ENCODE measurements at regions not wholly inside any gene's neighbourhood (a gene's known extent, or its start where the extent isn't known, plus 50 kb on each side); places are given as distances from the start of the nearest gene placed in this dataset.
A peak's percentile ranks its signal among the peaks of the same experiment; 100 is the strongest.

DNA sequence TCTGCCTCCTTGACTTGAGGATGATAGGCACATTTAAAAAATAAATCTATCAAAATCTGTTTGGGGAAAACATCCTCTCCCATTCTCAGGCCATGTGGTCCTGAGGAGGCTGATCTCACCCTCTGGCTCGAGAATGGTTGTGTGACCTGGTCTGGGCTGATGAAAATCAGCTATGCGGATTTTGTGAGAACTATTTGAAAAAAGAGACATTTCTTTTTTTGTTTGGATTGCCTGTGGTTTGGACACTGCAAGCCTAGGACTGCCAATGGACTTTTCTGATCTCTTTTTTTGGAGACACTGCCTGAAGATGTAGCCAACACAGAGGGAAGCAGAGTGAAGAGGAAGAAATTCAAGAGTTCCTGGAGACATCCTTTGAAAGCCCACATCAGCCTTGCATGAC lies 145.9 kb downstream of the HS3ST3B1 start:
- H4K8ac ChIP-seq (ENCODE audit: low read length): no peak overlapping the region
- no peak overlapping the region for H3K27ac ChIP-seq (ENCODE audit: low read length, poor library complexity, severe bottlenecking)
- no peaks in the 10 kb centered on the region for H3K4me1 ChIP-seq (ENCODE audit: control insufficient read depth, insufficient read depth, low read depth, low read length)
- H3K36me3 ChIP-seq (ENCODE audit: control insufficient read depth in 1 of 2, insufficient read depth in 2 of 2, low read depth in 1 of 2, low read length in 2 of 2): no peaks in the 10 kb centered on the region
- H2BK15ac ChIP-seq (ENCODE audit: low read depth, poor library complexity, severe bottlenecking): no peak overlapping the region
- no peak overlapping the region for H3K9ac ChIP-seq (ENCODE audit: low read length)
- H2BK5ac ChIP-seq (ENCODE audit: low read depth, low read length, poor library complexity, severe bottlenecking): no peak overlapping the region
- no peak for DNase-seq
- no peak overlapping the region for H2BK12ac ChIP-seq (ENCODE audit: low read length in 2 of 2)
- H3K9me3 ChIP-seq (ENCODE audit: control insufficient read depth, low read length): no peaks in the 10 kb centered on the region
- no peaks in the 10 kb centered on the region for H3K79me1 ChIP-seq (replicated peaks; ENCODE audit: low read length, poor library complexity, severe bottlenecking)
- H3K27me3 ChIP-seq (ENCODE audit: control insufficient read depth in 1 of 2, insufficient read depth in 1 of 2, low read length in 2 of 2): peaks cover 6 to 7% of the 10 kb centered on the region in 2 experiments
- H2AFZ ChIP-seq (ENCODE audit: low read depth, low read length): no peak overlapping the region
- no peak overlapping the region for H3K4me3 ChIP-seq (ENCODE audit: insufficient read depth in 1 of 2, low read depth in 1 of 2, low read length in 2 of 2)
- H3K4ac ChIP-seq (ENCODE audit: low read depth in 1 of 2, low read length in 2 of 2): no peak overlapping the region
- H3K4me2 ChIP-seq (ENCODE audit: low read length, poor library complexity, severe bottlenecking): no peak overlapping the region
- no peak overlapping the region for H3K14ac ChIP-seq (ENCODE audit: low read length in 2 of 2)
- no peak overlapping the region for H3K23ac ChIP-seq (ENCODE audit: low read length in 2 of 2)
- H3K18ac ChIP-seq (ENCODE audit: low read depth in 1 of 2, low read length in 2 of 2): no peak overlapping the region
- no peak overlapping the region for H4K91ac ChIP-seq (ENCODE audit: low read length)
- WGBS: 86% methylated on average over 2 of the region's 2 CpGs
- H2BK120ac ChIP-seq (ENCODE audit: low read depth, low read length): no peak overlapping the region
- no peak overlapping the region for H2AK5ac ChIP-seq (ENCODE audit: low read length, severe bottlenecking)

DNA sequence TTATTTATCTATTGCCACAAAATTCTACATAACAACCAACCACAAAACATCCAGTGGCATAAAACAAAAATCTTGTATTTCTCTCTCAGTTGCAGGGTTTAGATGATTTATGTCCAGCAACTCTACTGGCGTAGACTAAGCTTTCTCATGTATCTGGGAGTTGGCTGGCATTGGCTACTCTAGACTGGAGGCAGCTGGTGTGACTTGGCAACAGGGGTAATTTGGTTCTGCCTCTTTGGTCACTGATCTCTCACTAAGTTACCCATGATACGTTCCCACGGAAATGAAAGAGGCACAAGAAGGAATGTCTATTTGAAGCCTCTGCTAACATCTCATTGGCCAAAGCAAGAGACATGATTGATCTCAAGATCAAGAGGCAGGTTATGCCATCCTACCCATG lies 144.0 kb downstream of the HS3ST3B1 start:
- H3K79me1 ChIP-seq (replicated peaks; ENCODE audit: low read length, poor library complexity, severe bottlenecking): no peaks in the 10 kb centered on the region
- H3K14ac ChIP-seq (ENCODE audit: low read length in 2 of 2): no peak overlapping the region
- no peak overlapping the region for H2AFZ ChIP-seq (ENCODE audit: low read depth, low read length)
- H2BK120ac ChIP-seq (ENCODE audit: low read depth, low read length): no peak overlapping the region
- H3K23ac ChIP-seq (ENCODE audit: low read length in 2 of 2): no peak overlapping the region
- no peak overlapping the region for H3K4me2 ChIP-seq (ENCODE audit: low read length, poor library complexity, severe bottlenecking)
- no peak overlapping the region for H3K27ac ChIP-seq (ENCODE audit: low read length, poor library complexity, severe bottlenecking)
- H3K4me1 ChIP-seq (ENCODE audit: control insufficient read depth, insufficient read depth, low read depth, low read length): no peaks in the 10 kb centered on the region
- H4K91ac ChIP-seq (ENCODE audit: low read length): no peak overlapping the region
- H2BK5ac ChIP-seq (ENCODE audit: low read depth, low read length, poor library complexity, severe bottlenecking): no peak overlapping the region
- no peak overlapping the region for H3K18ac ChIP-seq (ENCODE audit: low read depth in 1 of 2, low read length in 2 of 2)
- DNase-seq: no peak
- no peak overlapping the region for H2BK15ac ChIP-seq (ENCODE audit: low read depth, poor library complexity, severe bottlenecking)
- no peak overlapping the region for H2AK5ac ChIP-seq (ENCODE audit: low read length, severe bottlenecking)
- H3K4me3 ChIP-seq (ENCODE audit: insufficient read depth in 1 of 2, low read depth in 1 of 2, low read length in 2 of 2): no peak overlapping the region
- H3K4ac ChIP-seq (ENCODE audit: low read depth in 1 of 2, low read length in 2 of 2): no peak overlapping the region
- H2BK12ac ChIP-seq (ENCODE audit: low read length in 2 of 2): peak overlapping the region in 1 of 2 experiments; percentile 79
- H3K36me3 ChIP-seq (ENCODE audit: control insufficient read depth in 1 of 2, insufficient read depth in 2 of 2, low read depth in 1 of 2, low read length in 2 of 2): no peaks in the 10 kb centered on the region
- no peak overlapping the region for H4K8ac ChIP-seq (ENCODE audit: low read length)
- no peaks in the 10 kb centered on the region for H3K9me3 ChIP-seq (ENCODE audit: control insufficient read depth, low read length)
- 88% methylated on average over 3 of the region's 3 CpGs for WGBS
- H3K27me3 ChIP-seq (ENCODE audit: control insufficient read depth in 1 of 2, insufficient read depth in 1 of 2, low read length in 2 of 2): no peaks in the 10 kb centered on the region
- H3K9ac ChIP-seq (ENCODE audit: low read length): no peak overlapping the region

- Histone ChIP-seq H3K4me1 (ENCODE audit: control insufficient read depth, insufficient read depth, low read depth, low read length) (no peaks in the 10 kb centered on the region), H3K27ac (ENCODE audit: low read length, poor library complexity, severe bottlenecking) (no peak overlapping the region), H2BK12ac (ENCODE audit: low read length in 2 of 2) (no peak overlapping the region), H3K27me3 (ENCODE audit: control insufficient read depth in 1 of 2, insufficient read depth in 1 of 2, low read length in 2 of 2) (no peaks in the 10 kb centered on the region), H4K91ac (ENCODE audit: low read length) (no peak overlapping the region), H3K18ac (ENCODE audit: low read depth in 1 of 2, low read length in 2 of 2) (no peak overlapping the region), H2AK5ac (ENCODE audit: low read length, severe bottlenecking) (no peak overlapping the region), H2BK5ac (ENCODE audit: low read depth, low read length, poor library complexity, severe bottlenecking) (no peak overlapping the region), H4K8ac (ENCODE audit: low read length) (no peak overlapping the region), H3K14ac (ENCODE audit: low read length in 2 of 2) (no peak overlapping the region), H3K9ac (ENCODE audit: low read length) (no peak overlapping the region), H3K4me3 (ENCODE audit: insufficient read depth in 1 of 2, low read depth in 1 of 2, low read length in 2 of 2) (no peak overlapping the region), H3K4me2 (ENCODE audit: low read length, poor library complexity, severe bottlenecking) (no peak overlapping the region), H3K79me1 (replicated peaks; ENCODE audit: low read length, poor library complexity, severe bottlenecking) (no peaks in the 10 kb centered on the region), H2BK15ac (ENCODE audit: low read depth, poor library complexity, severe bottlenecking) (no peak overlapping the region), H2AFZ (ENCODE audit: low read depth, low read length) (no peak overlapping the region), H3K36me3 (ENCODE audit: control insufficient read depth in 1 of 2, insufficient read depth in 2 of 2, low read depth in 1 of 2, low read length in 2 of 2) (no peaks in the 10 kb centered on the region), H3K4ac (ENCODE audit: low read depth in 1 of 2, low read length in 2 of 2) (no peak overlapping the region), H3K9me3 (ENCODE audit: control insufficient read depth, low read length) (no peaks in the 10 kb centered on the region), H2BK120ac (ENCODE audit: low read depth, low read length) (no peak overlapping the region), H3K23ac (ENCODE audit: low read length in 2 of 2) (no peak overlapping the region)
- WGBS: 74% methylated on average over 2 of the region's 4 CpGs
- peak; percentile 45 for DNase-seq
Measured at GRCh38 chr17:14442798-14443528, 142.1 kb downstream of the HS3ST3B1 start.

GRCh38 chr17:14437176-14437575 lies 136.3 kb downstream of the HS3ST3B1 start:
- no peak overlapping the region for H4K91ac ChIP-seq (ENCODE audit: low read length)
- over 99% methylated on average over 4 of the region's 4 CpGs for WGBS
- H3K36me3 ChIP-seq (ENCODE audit: control insufficient read depth in 1 of 2, insufficient read depth in 2 of 2, low read depth in 1 of 2, low read length in 2 of 2): no peaks in the 10 kb centered on the region
- H3K4me3 ChIP-seq (ENCODE audit: insufficient read depth in 1 of 2, low read depth in 1 of 2, low read length in 2 of 2): no peak overlapping the region
- H3K9me3 ChIP-seq (ENCODE audit: control insufficient read depth, low read length): no peaks in the 10 kb centered on the region
- H2BK120ac ChIP-seq (ENCODE audit: low read depth, low read length): no peak overlapping the region
- no peak overlapping the region for H2BK5ac ChIP-seq (ENCODE audit: low read depth, low read length, poor library complexity, severe bottlenecking)
- no peak overlapping the region for H2BK15ac ChIP-seq (ENCODE audit: low read depth, poor library complexity, severe bottlenecking)
- no peak overlapping the region for H3K4ac ChIP-seq (ENCODE audit: low read depth in 1 of 2, low read length in 2 of 2)
- no peak overlapping the region for H2AFZ ChIP-seq (ENCODE audit: low read depth, low read length)
- H3K79me1 ChIP-seq (replicated peaks; ENCODE audit: low read length, poor library complexity, severe bottlenecking): no peaks in the 10 kb centered on the region
- no peak overlapping the region for H3K9ac ChIP-seq (ENCODE audit: low read length)
- H3K18ac ChIP-seq (ENCODE audit: low read depth in 1 of 2, low read length in 2 of 2): no peak overlapping the region
- H4K8ac ChIP-seq (ENCODE audit: low read length): no peak overlapping the region
- no peaks in the 10 kb centered on the region for H3K27me3 ChIP-seq (ENCODE audit: control insufficient read depth in 1 of 2, insufficient read depth in 1 of 2, low read length in 2 of 2)
- H3K14ac ChIP-seq (ENCODE audit: low read length in 2 of 2): no peak overlapping the region
- no peak overlapping the region for H3K4me2 ChIP-seq (ENCODE audit: low read length, poor library complexity, severe bottlenecking)
- H3K27ac ChIP-seq (ENCODE audit: low read length, poor library complexity, severe bottlenecking): no peak overlapping the region
- H3K23ac ChIP-seq (ENCODE audit: low read length in 2 of 2): no peak overlapping the region
- no peak overlapping the region for H2AK5ac ChIP-seq (ENCODE audit: low read length, severe bottlenecking)
- no peaks in the 10 kb centered on the region for H3K4me1 ChIP-seq (ENCODE audit: control insufficient read depth, insufficient read depth, low read depth, low read length)
- no peak for DNase-seq
- no peak overlapping the region for H2BK12ac ChIP-seq (ENCODE audit: low read length in 2 of 2)
